A673 (cell line): ENCODE measurements at regions not wholly inside any gene's neighbourhood (a gene's known extent, or its start where the extent isn't known, plus 50 kb on each side); places are given as distances from the start of the nearest gene placed in this dataset.

Experiments
- EZH2 ChIP-seq: fragments of 200-600 bp; sonication (generic); IDR thresholded peaks from 2 replicates; pipeline ENCODE4 v1.6.1; 2017; ENCODE audit warnings: borderline replicate concordance, low read depth, mild to moderate bottlenecking, mixed read lengths, antibody characterized with exemption, low read length; ENCODE audit not compliant: poor library complexity, severe bottlenecking
- TF ChIP-seq, protein P1 (sequence below): fragments of 300-800, 200-600 bp; sonication (generic); conservative IDR thresholded peaks from 2 replicates; pipeline ENCODE4 v1.5.1; 2017; ENCODE audit warnings: low read depth, mild to moderate bottlenecking, antibody characterized with exemption, low read length, moderate library complexity, mixed read lengths

GRCh38 chr7:110337646-110338045 is 753.3 kb upstream of the LRRN3 start:
- TF ChIP-seq, protein P1, sequence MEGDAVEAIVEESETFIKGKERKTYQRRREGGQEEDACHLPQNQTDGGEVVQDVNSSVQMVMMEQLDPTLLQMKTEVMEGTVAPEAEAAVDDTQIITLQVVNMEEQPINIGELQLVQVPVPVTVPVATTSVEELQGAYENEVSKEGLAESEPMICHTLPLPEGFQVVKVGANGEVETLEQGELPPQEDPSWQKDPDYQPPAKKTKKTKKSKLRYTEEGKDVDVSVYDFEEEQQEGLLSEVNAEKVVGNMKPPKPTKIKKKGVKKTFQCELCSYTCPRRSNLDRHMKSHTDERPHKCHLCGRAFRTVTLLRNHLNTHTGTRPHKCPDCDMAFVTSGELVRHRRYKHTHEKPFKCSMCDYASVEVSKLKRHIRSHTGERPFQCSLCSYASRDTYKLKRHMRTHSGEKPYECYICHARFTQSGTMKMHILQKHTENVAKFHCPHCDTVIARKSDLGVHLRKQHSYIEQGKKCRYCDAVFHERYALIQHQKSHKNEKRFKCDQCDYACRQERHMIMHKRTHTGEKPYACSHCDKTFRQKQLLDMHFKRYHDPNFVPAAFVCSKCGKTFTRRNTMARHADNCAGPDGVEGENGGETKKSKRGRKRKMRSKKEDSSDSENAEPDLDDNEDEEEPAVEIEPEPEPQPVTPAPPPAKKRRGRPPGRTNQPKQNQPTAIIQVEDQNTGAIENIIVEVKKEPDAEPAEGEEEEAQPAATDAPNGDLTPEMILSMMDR: no peak
- TF ChIP-seq EZH2: no peak
